Vagina (tissue), 2 donors: ENCODE measurements at regions not wholly inside any gene's neighbourhood (a gene's known extent, or its start where the extent isn't known, plus 50 kb on each side); places are given as distances from the start of the nearest gene placed in this dataset.

Source experiments
- DNase-seq, 2 donors: peaks; one replicate each; pipeline ENCODE4 v3.0.0-alpha.2; 2017; ENCODE audit errors: extremely low spot score in 2 of 2
- H3K27ac ChIP-seq: fragments of 200-600 bp; sonication (generic); one replicate; pipeline ENCODE4 v1.5.1; 2019
- H3K27me3 ChIP-seq: fragments of 200-600 bp; sonication (generic); one replicate; pipeline ENCODE4 v1.5.1; 2019
- H3K36me3 ChIP-seq, 2 donors: fragments of 200-600 bp; sonication (generic); one replicate each; pipeline ENCODE4 v1.5.1; 2017 to 2019
- H3K4me1 ChIP-seq: fragments of 200-600 bp; sonication (generic); one replicate; pipeline ENCODE4 v1.5.1; 2019
- H3K4me3 ChIP-seq, 2 donors: fragments of 200-600 bp; sonication (generic); 1 replicate in 1 of 2; 2 replicates in 1 of 2; pipeline ENCODE4 v1.5.1; 2016 to 2019
- H3K9me3 ChIP-seq: fragments of 200-600 bp; sonication (generic); one replicate; pipeline ENCODE4 v1.5.1; 2019
- POLR2A ChIP-seq, 2 donors: fragments of 450-650 bp; IDR thresholded peaks; one replicate each; pipeline ENCODE4 v1.6.1; 2017; ENCODE audit warnings: antibody characterized with exemption in 2 of 2, mild to moderate bottlenecking in 2 of 2, moderate library complexity in 2 of 2
- POLR2AphosphoS5 ChIP-seq, 2 donors: sonication (generic); formaldehyde crosslinking; IDR thresholded peaks; one replicate each; pipeline ENCODE4 v1.9.0; 2017; ENCODE audit warnings: antibody characterized with exemption in 2 of 2, mild to moderate bottlenecking in 2 of 2, low read depth in 1 of 2; ENCODE audit not compliant: insufficient read depth in 1 of 2
- intact Hi-C: fragments of 100-400 bp; cut with DNase I; formaldehyde crosslinking; loops from one replicate; pipeline ENCODE4 v1.15.1; 2023
- TF ChIP-seq, protein P1 (sequence below), 3 experiments: fragments of 450-650 bp in 2 of 3; fragments of 200-600 bp in 1 of 3; sonication (generic) in 1 of 3; IDR thresholded peaks; one replicate each; pipeline ENCODE4 v1.5.1; 2017 to 2019; ENCODE audit warnings: antibody characterized with exemption in 3 of 3, mild to moderate bottlenecking in 2 of 3, moderate library complexity in 2 of 3

DNA sequence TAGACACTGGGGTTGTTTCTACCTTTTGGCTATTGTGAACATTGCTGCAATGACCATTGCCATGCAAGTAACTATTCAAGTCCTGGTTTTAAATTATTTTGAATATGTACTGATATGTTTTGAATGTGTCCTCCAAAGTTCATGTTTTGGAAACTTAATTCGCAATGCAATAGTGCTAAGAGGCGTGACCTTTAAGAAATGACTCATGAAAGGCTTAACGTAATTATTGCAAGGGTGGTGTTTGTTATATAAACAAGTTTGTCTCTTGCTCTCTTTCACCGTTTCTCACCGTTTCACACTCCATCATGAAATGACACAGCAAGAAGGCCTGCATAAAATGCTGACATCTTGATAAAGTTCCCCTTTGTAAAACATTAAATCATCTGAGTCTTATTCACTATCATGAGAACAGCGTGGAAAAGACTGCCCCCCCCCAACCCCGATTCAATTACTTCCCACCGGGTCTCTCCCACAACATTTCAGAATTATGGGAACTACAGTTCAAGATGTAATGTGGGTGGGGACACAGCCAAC, 506.9 kb upstream of the FAM47C start:
- Histone ChIP-seq H3K27me3 (no peaks in the 10 kb centered on the region), H3K4me3 (no peak overlapping the region), H3K27ac (no peak overlapping the region), H3K4me1 (no peaks in the 10 kb centered on the region), H3K9me3 (no peaks in the 10 kb centered on the region), H3K36me3 (no peaks in the 10 kb centered on the region)
- intact Hi-C loops: no loop called here
- TF ChIP-seq, protein P1, sequence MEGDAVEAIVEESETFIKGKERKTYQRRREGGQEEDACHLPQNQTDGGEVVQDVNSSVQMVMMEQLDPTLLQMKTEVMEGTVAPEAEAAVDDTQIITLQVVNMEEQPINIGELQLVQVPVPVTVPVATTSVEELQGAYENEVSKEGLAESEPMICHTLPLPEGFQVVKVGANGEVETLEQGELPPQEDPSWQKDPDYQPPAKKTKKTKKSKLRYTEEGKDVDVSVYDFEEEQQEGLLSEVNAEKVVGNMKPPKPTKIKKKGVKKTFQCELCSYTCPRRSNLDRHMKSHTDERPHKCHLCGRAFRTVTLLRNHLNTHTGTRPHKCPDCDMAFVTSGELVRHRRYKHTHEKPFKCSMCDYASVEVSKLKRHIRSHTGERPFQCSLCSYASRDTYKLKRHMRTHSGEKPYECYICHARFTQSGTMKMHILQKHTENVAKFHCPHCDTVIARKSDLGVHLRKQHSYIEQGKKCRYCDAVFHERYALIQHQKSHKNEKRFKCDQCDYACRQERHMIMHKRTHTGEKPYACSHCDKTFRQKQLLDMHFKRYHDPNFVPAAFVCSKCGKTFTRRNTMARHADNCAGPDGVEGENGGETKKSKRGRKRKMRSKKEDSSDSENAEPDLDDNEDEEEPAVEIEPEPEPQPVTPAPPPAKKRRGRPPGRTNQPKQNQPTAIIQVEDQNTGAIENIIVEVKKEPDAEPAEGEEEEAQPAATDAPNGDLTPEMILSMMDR (IDR thresholded peaks at IDR 0.05): no peak
- TF ChIP-seq POLR2A (IDR thresholded peaks at IDR 0.05) (no peak), POLR2AphosphoS5 (IDR thresholded peaks at IDR 0.05; ENCODE audit: insufficient read depth in 1 of 2, low read depth in 1 of 2) (no peak)
- no peak for DNase-seq

DNA sequence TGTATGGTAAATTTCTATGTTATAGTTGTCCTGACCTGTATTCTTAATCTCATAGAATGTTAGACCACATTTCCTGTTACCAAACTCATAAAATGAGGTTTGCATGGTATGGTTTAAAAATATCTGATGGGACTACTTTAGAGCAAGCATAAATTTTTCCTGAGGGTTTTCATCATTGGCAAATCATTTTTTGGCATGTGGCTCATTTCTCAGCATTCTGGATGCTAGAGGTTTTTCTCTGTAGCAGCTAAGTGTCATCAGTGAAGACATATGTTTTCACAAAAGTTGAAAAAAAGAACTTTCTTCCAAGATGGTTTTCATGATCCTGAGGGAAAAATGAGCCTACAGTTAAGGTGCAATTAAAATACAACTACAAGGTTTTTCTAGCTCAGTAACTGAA, 503.5 kb upstream of the FAM47C start:
- TF ChIP-seq, protein P1 (IDR thresholded peaks at IDR 0.05): no peak
- TF ChIP-seq POLR2A (IDR thresholded peaks at IDR 0.05): no peak
- TF ChIP-seq POLR2AphosphoS5 (IDR thresholded peaks at IDR 0.05; ENCODE audit: insufficient read depth in 1 of 2, low read depth in 1 of 2): no peak
- no peaks in the 10 kb centered on the region for H3K4me1 ChIP-seq
- no peaks in the 10 kb centered on the region for H3K36me3 ChIP-seq
- DNase-seq: no peak
- no peaks in the 10 kb centered on the region for H3K9me3 ChIP-seq
- no peak overlapping the region for H3K4me3 ChIP-seq
- no peak overlapping the region for H3K27ac ChIP-seq
- H3K27me3 ChIP-seq: no peaks in the 10 kb centered on the region
- intact Hi-C loops: no loop called here

DNA sequence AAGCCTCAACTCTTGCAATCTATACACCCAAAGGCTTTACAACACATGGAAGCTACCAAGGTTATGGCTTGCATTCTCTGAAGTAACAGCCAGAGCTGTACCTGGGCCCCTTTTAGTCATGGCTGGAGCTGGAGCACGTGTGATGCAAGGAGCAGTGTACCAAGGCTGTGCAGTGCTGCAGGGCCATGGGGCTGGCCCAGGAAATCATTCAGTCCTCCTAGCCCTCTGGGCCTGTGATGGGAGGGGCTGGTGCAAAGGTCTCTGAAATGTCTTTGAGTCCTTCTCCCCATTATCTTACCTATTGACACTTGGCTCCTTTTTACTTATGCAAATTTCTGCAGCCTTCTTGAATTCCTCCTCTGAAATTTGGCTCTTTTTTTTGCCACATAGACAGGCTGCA, 500.1 kb upstream of the FAM47C start:
- no peaks in the 10 kb centered on the region for H3K27me3 ChIP-seq
- H3K9me3 ChIP-seq: no peaks in the 10 kb centered on the region
- no peak overlapping the region for H3K4me3 ChIP-seq
- no peaks in the 10 kb centered on the region for H3K4me1 ChIP-seq
- TF ChIP-seq POLR2A (IDR thresholded peaks at IDR 0.05): no peak
- no peak for TF ChIP-seq POLR2AphosphoS5 (IDR thresholded peaks at IDR 0.05; ENCODE audit: insufficient read depth in 1 of 2, low read depth in 1 of 2)
- TF ChIP-seq, protein P1 (IDR thresholded peaks at IDR 0.05): no peak
- H3K36me3 ChIP-seq: no peaks in the 10 kb centered on the region
- no peak overlapping the region for H3K27ac ChIP-seq
- no peak for DNase-seq
- intact Hi-C loops: no loop called here

DNA sequence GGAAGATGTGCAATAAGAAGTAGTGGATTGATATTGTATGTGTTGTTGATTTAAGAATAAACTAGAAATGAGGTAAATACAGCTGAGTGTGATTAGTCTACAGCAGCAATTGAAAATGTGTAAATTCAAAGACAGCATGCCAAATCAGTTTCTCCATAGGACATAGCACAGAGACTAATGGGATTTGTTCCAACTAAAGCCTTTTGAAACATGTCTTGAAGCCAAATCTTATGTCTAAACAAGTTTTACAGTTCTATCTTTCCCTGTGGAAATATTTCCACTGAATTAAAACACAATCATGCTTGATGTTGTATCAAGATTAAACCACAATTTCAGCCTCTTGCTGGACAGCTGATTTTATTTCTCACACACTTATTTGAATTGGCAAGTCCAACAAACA, 497.4 kb upstream of the FAM47C start:
- H3K4me1 ChIP-seq: no peaks in the 10 kb centered on the region
- intact Hi-C loops: no loop called here
- no peaks in the 10 kb centered on the region for H3K36me3 ChIP-seq
- no peak overlapping the region for H3K27ac ChIP-seq
- H3K27me3 ChIP-seq: no peaks in the 10 kb centered on the region
- peaks cover 4% of the 10 kb centered on the region for H3K9me3 ChIP-seq
- H3K4me3 ChIP-seq: no peak overlapping the region
- TF ChIP-seq POLR2AphosphoS5 (IDR thresholded peaks at IDR 0.05; ENCODE audit: insufficient read depth in 1 of 2, low read depth in 1 of 2) (no peak), POLR2A (IDR thresholded peaks at IDR 0.05) (no peak)
- TF ChIP-seq, protein P1 (IDR thresholded peaks at IDR 0.05): no peak
- no peak for DNase-seq

DNA sequence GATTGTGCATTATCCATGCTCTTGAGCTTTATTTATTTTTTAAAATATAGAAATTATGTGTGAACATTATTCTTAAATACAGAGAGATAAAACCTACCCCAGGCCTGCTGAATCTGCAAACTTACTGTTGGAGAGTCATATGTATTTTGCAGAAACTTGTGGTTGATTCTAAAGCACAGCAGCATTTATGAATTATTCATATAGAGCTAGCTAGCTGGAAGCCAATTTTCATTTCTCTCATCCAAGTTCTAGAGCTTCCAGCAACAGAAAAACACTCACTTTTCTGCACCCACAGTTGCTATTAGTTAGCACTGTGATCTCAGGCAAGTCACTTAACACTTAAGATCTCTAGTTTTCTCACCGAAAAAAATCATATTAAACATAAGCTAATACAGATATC, 479.5 kb upstream of the FAM47C start:
- Histone ChIP-seq H3K27me3 (no peaks in the 10 kb centered on the region), H3K4me3 (no peak overlapping the region), H3K9me3 (no peaks in the 10 kb centered on the region), H3K27ac (no peak overlapping the region), H3K4me1 (no peaks in the 10 kb centered on the region), H3K36me3 (no peaks in the 10 kb centered on the region)
- TF ChIP-seq, protein P1 (IDR thresholded peaks at IDR 0.05): no peak
- no peak for TF ChIP-seq POLR2AphosphoS5 (IDR thresholded peaks at IDR 0.05; ENCODE audit: insufficient read depth in 1 of 2, low read depth in 1 of 2)
- TF ChIP-seq POLR2A (IDR thresholded peaks at IDR 0.05): no peak
- no peak for DNase-seq
- intact Hi-C loops: no loop called here
